Suprapubic skin (tissue), 4 donors: ENCODE measurements at regions not wholly inside any gene's neighbourhood (a gene's known extent, or its start where the extent isn't known, plus 50 kb on each side); places are given as distances from the start of the nearest gene placed in this dataset.

Source experiments
- DNase-seq, 2 donors: peaks; one replicate each; pipeline ENCODE4 v3.0.0-alpha.2; 2019; ENCODE audit warnings: low spot score in 2 of 2
- H3K27ac ChIP-seq: fragments of 200-600 bp; sonication (generic); one replicate; pipeline ENCODE4 v1.5.1; 2019
- H3K27me3 ChIP-seq: fragments of 200-600 bp; sonication (generic); one replicate; pipeline ENCODE4 v1.5.1; 2019
- H3K36me3 ChIP-seq: fragments of 200-600 bp; sonication (generic); one replicate; pipeline ENCODE4 v1.5.1; 2019
- H3K4me1 ChIP-seq: fragments of 200-600 bp; sonication (generic); one replicate; pipeline ENCODE4 v1.5.1; 2019
- H3K4me3 ChIP-seq: fragments of 200-600 bp; sonication (generic); one replicate; pipeline ENCODE4 v1.5.1; 2019; ENCODE audit warnings: mild to moderate bottlenecking
- H3K9me3 ChIP-seq: fragments of 200-600 bp; sonication (generic); one replicate; pipeline ENCODE4 v1.5.1; 2019
- EP300 ChIP-seq: sonication (generic); formaldehyde crosslinking; IDR thresholded peaks from one replicate; pipeline ENCODE4 v1.6.1; 2017; ENCODE audit warnings: antibody characterized with exemption
- POLR2A ChIP-seq, 2 donors: fragments of 450-650 bp; IDR thresholded peaks; one replicate each; pipeline ENCODE4 v1.6.1; 2017; ENCODE audit warnings: antibody characterized with exemption in 2 of 2, mild to moderate bottlenecking in 2 of 2, moderate library complexity in 2 of 2
- POLR2AphosphoS5 ChIP-seq, 3 donors: sonication (generic); formaldehyde crosslinking; IDR thresholded peaks; one replicate each; pipeline ENCODE4 v1.6.1; 2017; ENCODE audit warnings: antibody characterized with exemption in 3 of 3
- WGBS: methylation state at CpG from one replicate; pipeline ENCODE4 v1.1.5; 2018; 5-methylcytosine and 5-hydroxymethylcytosine counted together
- TF ChIP-seq, protein P1 (sequence below), 2 donors: fragments of 200-600 bp in 1 of 2; fragments of 450-650 bp in 1 of 2; sonication (generic) in 1 of 2; IDR thresholded peaks; one replicate each; pipeline ENCODE4 v1.5.1; 2016 to 2019; ENCODE audit warnings: antibody characterized with exemption in 2 of 2, mild to moderate bottlenecking in 1 of 2, moderate library complexity in 1 of 2

DNA sequence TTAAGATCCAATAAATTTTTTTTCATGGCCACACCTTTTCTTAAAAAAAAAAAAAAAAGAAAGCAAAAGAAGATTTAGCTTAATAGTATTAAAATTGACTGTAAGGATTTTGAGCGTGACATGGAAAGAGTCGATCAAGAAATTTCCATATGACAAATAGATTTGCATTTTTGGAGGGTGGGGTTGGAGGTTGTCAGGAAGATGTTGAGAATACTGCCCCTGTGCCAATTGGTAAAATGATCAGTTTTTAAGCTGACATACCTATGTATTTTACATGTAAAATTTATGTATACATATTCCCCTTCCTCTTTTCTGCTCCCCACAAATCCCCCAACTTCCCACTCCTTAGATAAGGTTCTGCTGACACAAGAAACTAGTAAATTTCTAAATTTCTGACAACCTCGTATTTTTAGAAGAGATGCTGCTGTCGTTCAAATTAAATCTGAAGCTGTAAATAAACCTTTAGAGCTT is 520.9 kb downstream of the CD83 start:
- no peaks in the 10 kb centered on the region for H3K9me3 ChIP-seq
- no peak for DNase-seq
- TF ChIP-seq, protein P1, sequence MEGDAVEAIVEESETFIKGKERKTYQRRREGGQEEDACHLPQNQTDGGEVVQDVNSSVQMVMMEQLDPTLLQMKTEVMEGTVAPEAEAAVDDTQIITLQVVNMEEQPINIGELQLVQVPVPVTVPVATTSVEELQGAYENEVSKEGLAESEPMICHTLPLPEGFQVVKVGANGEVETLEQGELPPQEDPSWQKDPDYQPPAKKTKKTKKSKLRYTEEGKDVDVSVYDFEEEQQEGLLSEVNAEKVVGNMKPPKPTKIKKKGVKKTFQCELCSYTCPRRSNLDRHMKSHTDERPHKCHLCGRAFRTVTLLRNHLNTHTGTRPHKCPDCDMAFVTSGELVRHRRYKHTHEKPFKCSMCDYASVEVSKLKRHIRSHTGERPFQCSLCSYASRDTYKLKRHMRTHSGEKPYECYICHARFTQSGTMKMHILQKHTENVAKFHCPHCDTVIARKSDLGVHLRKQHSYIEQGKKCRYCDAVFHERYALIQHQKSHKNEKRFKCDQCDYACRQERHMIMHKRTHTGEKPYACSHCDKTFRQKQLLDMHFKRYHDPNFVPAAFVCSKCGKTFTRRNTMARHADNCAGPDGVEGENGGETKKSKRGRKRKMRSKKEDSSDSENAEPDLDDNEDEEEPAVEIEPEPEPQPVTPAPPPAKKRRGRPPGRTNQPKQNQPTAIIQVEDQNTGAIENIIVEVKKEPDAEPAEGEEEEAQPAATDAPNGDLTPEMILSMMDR (IDR thresholded peaks at IDR 0.05): no peak
- H3K4me3 ChIP-seq: peak overlapping the region; percentile 31
- WGBS: 30% methylated on average over 4 of the region's 4 CpGs
- no peaks in the 10 kb centered on the region for H3K27me3 ChIP-seq
- no peaks in the 10 kb centered on the region for H3K36me3 ChIP-seq
- peaks cover 17% of the 10 kb centered on the region for H3K4me1 ChIP-seq
- no peak overlapping the region for H3K27ac ChIP-seq

DNA sequence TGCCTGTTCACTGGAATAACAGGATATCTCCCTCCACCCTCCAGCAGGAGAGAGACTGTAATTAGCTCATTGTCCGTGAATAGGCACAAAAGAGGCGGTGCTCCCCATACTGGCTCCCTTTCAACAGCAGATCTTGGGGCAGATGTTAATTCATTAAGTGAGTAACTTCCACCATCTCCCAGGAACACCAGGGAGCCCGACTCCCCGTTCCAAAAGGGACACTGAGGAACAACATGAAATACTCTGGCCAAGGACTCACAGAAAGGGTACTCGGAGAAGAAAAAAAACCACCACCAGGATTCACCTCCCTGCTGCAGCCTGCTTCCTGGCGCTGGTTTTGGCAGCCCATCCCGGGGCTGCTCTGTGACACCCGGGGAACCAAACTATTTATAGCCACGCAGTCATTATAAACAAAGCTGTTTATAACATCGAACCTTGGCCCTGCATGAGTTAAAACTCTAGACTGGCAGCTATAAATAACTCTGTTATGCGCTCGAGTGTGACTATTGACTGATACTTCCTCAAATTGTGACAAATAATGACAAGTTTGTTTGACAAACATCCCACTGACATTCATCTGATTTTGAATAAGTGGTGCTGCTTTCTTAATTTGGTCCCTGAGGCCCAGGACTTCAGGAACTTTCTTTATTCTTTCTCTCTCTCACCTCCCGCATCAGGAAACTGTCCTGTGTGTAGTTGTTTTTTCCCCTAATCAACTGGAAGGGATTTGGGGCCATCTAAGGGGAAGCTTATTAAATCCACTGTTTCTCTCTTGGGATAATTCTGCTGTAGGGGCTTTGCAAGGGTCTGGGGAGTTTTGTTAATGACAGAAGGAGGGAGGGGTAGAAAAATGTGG is 521.6 kb downstream of the CD83 start:
- no peak for DNase-seq
- no peaks in the 10 kb centered on the region for H3K27me3 ChIP-seq
- H3K4me3 ChIP-seq: peak overlapping the region; percentile 31
- no peaks in the 10 kb centered on the region for H3K9me3 ChIP-seq
- 13% methylated on average over 13 of the region's 13 CpGs for WGBS
- peaks cover 17% of the 10 kb centered on the region for H3K4me1 ChIP-seq
- TF ChIP-seq EP300 (no peak), POLR2AphosphoS5 (IDR thresholded peaks at IDR 0.05) (no peak), POLR2A (IDR thresholded peaks at IDR 0.05) (no peak)
- TF ChIP-seq, protein P1 (IDR thresholded peaks at IDR 0.05): no peak
- H3K36me3 ChIP-seq: no peaks in the 10 kb centered on the region
- H3K27ac ChIP-seq: peak overlapping the region; percentile 35

DNA sequence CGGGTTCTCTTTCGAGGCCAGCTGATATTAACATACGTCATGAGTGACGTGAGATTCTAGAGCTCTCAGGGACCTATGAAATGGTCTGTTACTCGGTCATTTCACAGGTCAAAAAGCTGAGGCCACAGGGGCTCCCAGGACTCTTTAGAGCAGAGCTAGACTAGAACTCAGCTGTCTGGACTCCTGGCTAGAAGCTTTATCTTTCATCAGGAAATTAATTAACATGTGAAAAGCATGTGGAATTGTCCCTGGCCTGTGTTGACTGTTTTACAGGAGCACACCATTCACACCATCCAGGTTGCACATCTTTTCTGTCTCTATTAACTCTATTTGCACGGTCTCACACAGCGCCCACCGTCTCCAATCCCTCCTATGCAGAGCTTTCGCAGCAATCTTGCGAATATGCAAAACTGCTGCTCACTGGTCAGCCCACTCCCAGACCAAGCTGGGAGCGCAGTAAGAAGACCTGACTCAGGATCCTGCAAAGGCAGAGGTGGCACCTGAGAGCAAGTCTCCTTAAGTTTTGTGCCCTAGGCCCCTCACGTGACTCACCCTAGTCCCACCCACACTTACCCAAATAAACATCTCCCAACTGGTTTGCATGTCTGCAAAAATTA is 522.5 kb downstream of the CD83 start:
- H3K9me3 ChIP-seq: no peaks in the 10 kb centered on the region
- 93% methylated on average over 12 of the region's 12 CpGs for WGBS
- peaks cover 17% of the 10 kb centered on the region for H3K4me1 ChIP-seq
- TF ChIP-seq POLR2A (IDR thresholded peaks at IDR 0.05) (no peak), POLR2AphosphoS5 (IDR thresholded peaks at IDR 0.05) (no peak), EP300 (no peak)
- TF ChIP-seq, protein P1 (IDR thresholded peaks at IDR 0.05): no peak
- H3K27ac ChIP-seq: no peak overlapping the region
- no peak overlapping the region for H3K4me3 ChIP-seq
- DNase-seq: no peak
- no peaks in the 10 kb centered on the region for H3K27me3 ChIP-seq
- no peaks in the 10 kb centered on the region for H3K36me3 ChIP-seq

DNA sequence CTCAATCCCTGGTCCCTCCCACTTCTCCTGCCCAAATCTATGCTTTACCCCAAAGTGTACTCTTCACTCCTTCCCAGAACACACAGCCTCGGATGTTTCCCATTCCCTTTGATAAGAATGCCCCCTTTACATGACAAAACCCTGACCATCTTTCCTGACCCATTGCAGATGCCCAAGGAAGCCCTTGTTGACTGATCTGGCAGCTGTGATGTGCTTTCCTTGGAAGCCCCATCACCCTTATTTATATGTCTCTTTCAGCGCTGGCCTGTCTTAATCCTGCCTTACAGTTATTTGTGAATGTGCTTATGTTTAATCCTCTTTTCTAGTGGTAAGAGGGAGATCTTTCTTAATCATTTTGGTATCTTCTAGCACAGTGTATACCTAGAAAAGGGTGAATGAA is 523.1 kb downstream of the CD83 start:
- no peak for DNase-seq
- H3K4me1 ChIP-seq: peaks cover 17% of the 10 kb centered on the region
- no peak overlapping the region for H3K4me3 ChIP-seq
- no peaks in the 10 kb centered on the region for H3K27me3 ChIP-seq
- WGBS: 91% methylated on average over 2 of the region's 2 CpGs
- H3K36me3 ChIP-seq: no peaks in the 10 kb centered on the region
- H3K9me3 ChIP-seq: no peaks in the 10 kb centered on the region
- no peak overlapping the region for H3K27ac ChIP-seq
- TF ChIP-seq POLR2AphosphoS5 (IDR thresholded peaks at IDR 0.05) (no peak), EP300 (no peak), POLR2A (IDR thresholded peaks at IDR 0.05) (no peak)
- TF ChIP-seq, protein P1 (IDR thresholded peaks at IDR 0.05): no peak

DNA sequence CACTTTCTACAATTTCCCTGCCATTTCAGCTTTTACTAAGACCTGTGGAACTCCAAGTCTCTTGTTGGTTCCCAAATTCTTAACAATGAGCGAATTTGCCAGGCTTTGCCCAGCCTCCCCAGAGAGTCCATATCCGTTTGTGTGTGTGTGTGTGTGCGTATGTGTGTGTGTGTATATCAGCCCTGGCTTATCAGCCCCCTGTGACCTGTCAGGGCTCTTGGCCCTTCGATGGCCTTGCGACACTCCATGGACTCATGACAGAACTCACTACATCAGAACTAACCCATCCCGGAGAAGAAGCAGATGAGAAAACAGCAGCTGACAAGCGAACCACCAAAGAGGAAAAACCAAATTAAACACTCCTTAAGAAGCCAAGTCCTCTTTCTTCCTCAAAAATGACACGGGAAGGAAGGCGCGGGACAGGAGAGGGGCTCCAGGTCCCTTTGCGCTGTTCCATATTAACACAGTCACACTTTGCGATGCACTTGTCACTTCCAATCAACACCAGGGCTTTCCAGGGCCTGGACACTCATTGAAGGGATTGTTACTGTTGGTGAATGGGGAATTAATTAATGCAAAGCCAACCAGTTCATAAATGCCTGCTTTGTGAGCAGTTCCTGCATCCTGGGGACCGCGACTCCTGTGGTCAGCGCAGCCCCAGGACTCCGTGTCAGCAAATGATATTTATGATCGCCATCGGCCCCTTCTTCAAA is 524.0 kb downstream of the CD83 start:
- WGBS: 90% methylated on average over 18 of the region's 18 CpGs
- no peaks in the 10 kb centered on the region for H3K27me3 ChIP-seq
- no peak overlapping the region for H3K27ac ChIP-seq
- no peak for DNase-seq
- H3K4me1 ChIP-seq: peaks cover 17% of the 10 kb centered on the region
- TF ChIP-seq POLR2A (IDR thresholded peaks at IDR 0.05): no peak
- TF ChIP-seq, protein P1 (IDR thresholded peaks at IDR 0.05): no peak
- H3K4me3 ChIP-seq: no peak overlapping the region
- no peaks in the 10 kb centered on the region for H3K36me3 ChIP-seq
- no peaks in the 10 kb centered on the region for H3K9me3 ChIP-seq
